Transverse colon (tissue), 3 donors: ENCODE measurements at regions not wholly inside any gene's neighbourhood (a gene's known extent, or its start where the extent isn't known, plus 50 kb on each side); places are given as distances from the start of the nearest gene placed in this dataset.

Experiments
- EP300 ChIP-seq: sonication (generic); formaldehyde crosslinking; IDR thresholded peaks from one replicate; pipeline ENCODE4 v1.6.1; 2017; ENCODE audit warnings: antibody characterized with exemption, low read depth
- POLR2A ChIP-seq: fragments of 450-650 bp; IDR thresholded peaks from one replicate; pipeline ENCODE4 v1.6.1; 2016; ENCODE audit warnings: antibody characterized with exemption, mild to moderate bottlenecking, moderate library complexity
- TF ChIP-seq, protein P1 (sequence below), 5 experiments: fragments of 200-600 bp in 3 of 5; fragments of 450-650 bp in 2 of 5; sonication (generic) in 3 of 5; IDR thresholded peaks; 1 replicate in 2 of 5; 2 replicates in 3 of 5; pipeline ENCODE4 v1.5.1; 2016 to 2017; ENCODE audit warnings: antibody characterized with exemption in 5 of 5, inconsistent platforms in 3 of 5, mild to moderate bottlenecking in 2 of 5, moderate library complexity in 1 of 5

DNA sequence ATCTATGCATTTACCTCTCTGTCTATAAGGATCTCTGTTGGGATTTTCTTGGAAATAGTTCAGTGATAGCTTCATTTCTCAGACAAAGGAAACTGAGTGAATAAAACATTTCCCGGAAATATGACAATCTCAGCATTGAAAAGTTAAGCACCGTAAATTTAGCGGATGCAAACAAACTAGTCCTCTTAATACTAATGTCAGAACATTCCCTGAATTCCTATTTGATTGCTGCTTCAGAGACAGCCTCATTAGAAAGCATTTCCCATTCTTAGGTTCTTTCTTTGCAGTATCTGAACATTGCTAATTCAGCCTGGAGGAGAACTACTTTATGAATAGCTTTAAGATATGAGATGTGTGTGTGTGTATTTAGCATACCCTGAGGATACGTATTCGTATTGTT is 101.3 kb downstream of the NR2F2 start:
- no peak for TF ChIP-seq POLR2A
- TF ChIP-seq, protein P1, sequence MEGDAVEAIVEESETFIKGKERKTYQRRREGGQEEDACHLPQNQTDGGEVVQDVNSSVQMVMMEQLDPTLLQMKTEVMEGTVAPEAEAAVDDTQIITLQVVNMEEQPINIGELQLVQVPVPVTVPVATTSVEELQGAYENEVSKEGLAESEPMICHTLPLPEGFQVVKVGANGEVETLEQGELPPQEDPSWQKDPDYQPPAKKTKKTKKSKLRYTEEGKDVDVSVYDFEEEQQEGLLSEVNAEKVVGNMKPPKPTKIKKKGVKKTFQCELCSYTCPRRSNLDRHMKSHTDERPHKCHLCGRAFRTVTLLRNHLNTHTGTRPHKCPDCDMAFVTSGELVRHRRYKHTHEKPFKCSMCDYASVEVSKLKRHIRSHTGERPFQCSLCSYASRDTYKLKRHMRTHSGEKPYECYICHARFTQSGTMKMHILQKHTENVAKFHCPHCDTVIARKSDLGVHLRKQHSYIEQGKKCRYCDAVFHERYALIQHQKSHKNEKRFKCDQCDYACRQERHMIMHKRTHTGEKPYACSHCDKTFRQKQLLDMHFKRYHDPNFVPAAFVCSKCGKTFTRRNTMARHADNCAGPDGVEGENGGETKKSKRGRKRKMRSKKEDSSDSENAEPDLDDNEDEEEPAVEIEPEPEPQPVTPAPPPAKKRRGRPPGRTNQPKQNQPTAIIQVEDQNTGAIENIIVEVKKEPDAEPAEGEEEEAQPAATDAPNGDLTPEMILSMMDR (IDR thresholded peaks at IDR 0.05) = no peak
- TF ChIP-seq EP300 = no peak
